SK-N-SH (cell line): ENCODE measurements at regions not wholly inside any gene's neighbourhood (a gene's known extent, or its start where the extent isn't known, plus 50 kb on each side); places are given as distances from the start of the nearest gene placed in this dataset.
"Not testable (repeated sequence)": the region's sequence is repeated elsewhere in the genome, so short reads cannot be mapped to it uniquely, and the experiment has no call there.

Source experiments
- EZH2phosphoT487 ChIP-seq: fragments of 200-600 bp; sonication (generic); IDR thresholded peaks from 2 replicates; pipeline ENCODE4 v1.6.1; 2017; ENCODE audit warnings: low read depth, mixed run types, mild to moderate bottlenecking, antibody characterized with exemption, moderate library complexity, borderline replicate concordance
- GATA2 ChIP-seq: sonication (generic); formaldehyde crosslinking; IDR thresholded peaks from 2 replicates; pipeline ENCODE4 v1.5.0; 2020; ENCODE audit warnings: mild to moderate bottlenecking, missing genetic modification reagents
- TAF1 ChIP-seq: IDR thresholded peaks from 2 replicates; pipeline ENCODE4 v1.6.1; 2012; ENCODE audit warnings: low read depth, mild to moderate bottlenecking, low read length, moderate library complexity, borderline replicate concordance
- YY1 ChIP-seq: IDR thresholded peaks from 2 replicates; pipeline ENCODE4 v1.4.0; 2012; ENCODE audit warnings: low read depth, mild to moderate bottlenecking
- TF ChIP-seq, protein P1 (sequence below): fragments of 200-600 bp; sonication (generic); IDR thresholded peaks from 2 replicates; pipeline ENCODE4 v1.6.1; 2017; ENCODE audit warnings: antibody characterized with exemption, mild to moderate bottlenecking, moderate library complexity

DNA sequence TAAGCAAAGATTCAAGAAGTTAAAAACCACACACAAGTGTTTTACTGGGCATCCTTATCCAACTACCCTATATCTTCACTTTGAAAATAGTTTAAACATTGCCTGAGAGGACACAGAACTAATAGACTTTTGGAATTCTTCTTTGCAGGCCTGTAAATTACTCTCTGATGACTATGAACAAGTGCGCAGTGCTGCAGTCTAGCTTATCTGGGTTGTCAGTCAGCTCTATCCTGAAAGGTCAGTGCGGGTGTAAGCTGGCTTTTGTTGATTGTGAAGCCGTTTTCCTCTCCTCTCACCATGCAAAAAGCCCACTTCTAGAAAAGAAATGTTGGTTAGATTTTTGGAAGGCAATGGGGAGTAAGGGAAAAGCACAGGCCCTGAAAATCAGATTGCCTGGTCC lies 143.6 kb upstream of the ERV3-1 start:
- TF ChIP-seq EZH2phosphoT487; TAF1; GATA2 (CRISPR knock-in tag); YY1: not testable (repeated sequence)
- TF ChIP-seq, protein P1, sequence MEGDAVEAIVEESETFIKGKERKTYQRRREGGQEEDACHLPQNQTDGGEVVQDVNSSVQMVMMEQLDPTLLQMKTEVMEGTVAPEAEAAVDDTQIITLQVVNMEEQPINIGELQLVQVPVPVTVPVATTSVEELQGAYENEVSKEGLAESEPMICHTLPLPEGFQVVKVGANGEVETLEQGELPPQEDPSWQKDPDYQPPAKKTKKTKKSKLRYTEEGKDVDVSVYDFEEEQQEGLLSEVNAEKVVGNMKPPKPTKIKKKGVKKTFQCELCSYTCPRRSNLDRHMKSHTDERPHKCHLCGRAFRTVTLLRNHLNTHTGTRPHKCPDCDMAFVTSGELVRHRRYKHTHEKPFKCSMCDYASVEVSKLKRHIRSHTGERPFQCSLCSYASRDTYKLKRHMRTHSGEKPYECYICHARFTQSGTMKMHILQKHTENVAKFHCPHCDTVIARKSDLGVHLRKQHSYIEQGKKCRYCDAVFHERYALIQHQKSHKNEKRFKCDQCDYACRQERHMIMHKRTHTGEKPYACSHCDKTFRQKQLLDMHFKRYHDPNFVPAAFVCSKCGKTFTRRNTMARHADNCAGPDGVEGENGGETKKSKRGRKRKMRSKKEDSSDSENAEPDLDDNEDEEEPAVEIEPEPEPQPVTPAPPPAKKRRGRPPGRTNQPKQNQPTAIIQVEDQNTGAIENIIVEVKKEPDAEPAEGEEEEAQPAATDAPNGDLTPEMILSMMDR: not testable (repeated sequence)
